H9 (cell line): ENCODE measurements at regions not wholly inside any gene's neighbourhood (a gene's known extent, or its start where the extent isn't known, plus 50 kb on each side); places are given as distances from the start of the nearest gene placed in this dataset.
"Not testable (repeated sequence)": the region's sequence is repeated elsewhere in the genome, so short reads cannot be mapped to it uniquely, and the experiment has no call there.

ENCODE experiments used
- DNase-seq: peaks from one replicate; pipeline ENCODE4 v3.0.0-alpha.2; 2017
- H2AFZ ChIP-seq: one replicate; pipeline ENCODE4 v1.6.1; 2013; ENCODE audit warnings: mild to moderate bottlenecking, low read length, control low read depth, moderate library complexity
- H2AK5ac ChIP-seq: 2 replicates; pipeline ENCODE4 v1.6.1; 2013; ENCODE audit warnings: low read length, control low read depth, mixed read lengths; ENCODE audit not compliant: insufficient read length
- H2BK120ac ChIP-seq: one replicate; pipeline ENCODE4 v1.6.1; 2013; ENCODE audit warnings: low read depth, mild to moderate bottlenecking, low read length, control low read depth, inconsistent platforms; ENCODE audit not compliant: poor library complexity, severe bottlenecking
- H2BK12ac ChIP-seq: 2 replicates; pipeline ENCODE4 v1.6.1; 2013; ENCODE audit warnings: low read length, control low read depth, mixed read lengths, low read depth; ENCODE audit not compliant: insufficient read length
- H2BK15ac ChIP-seq: 2 replicates; pipeline ENCODE4 v1.6.1; 2013; ENCODE audit warnings: low read depth, low read length, control low read depth
- H2BK20ac ChIP-seq: one replicate; pipeline ENCODE4 v1.6.1; 2013; ENCODE audit warnings: low read depth, mild to moderate bottlenecking, low read length, control low read depth, inconsistent platforms; ENCODE audit not compliant: poor library complexity, severe bottlenecking
- H2BK5ac ChIP-seq: 2 replicates; pipeline ENCODE4 v1.6.1; 2013; ENCODE audit warnings: low read length, control low read depth, mixed read lengths; ENCODE audit not compliant: insufficient read length
- H3K14ac ChIP-seq: 2 replicates; pipeline ENCODE4 v1.6.1; 2013; ENCODE audit warnings: low read length, control low read depth; ENCODE audit not compliant: insufficient read depth
- H3K18ac ChIP-seq: 2 replicates; pipeline ENCODE4 v1.6.1; 2013; ENCODE audit warnings: low read depth, mild to moderate bottlenecking, mixed read lengths, low read length, control low read depth; ENCODE audit not compliant: insufficient read length
- H3K23ac ChIP-seq: 2 replicates; pipeline ENCODE4 v1.6.1; 2013; ENCODE audit warnings: low read length, control low read depth, mixed read lengths, low read depth; ENCODE audit not compliant: insufficient read length
- H3K23me2 ChIP-seq: 2 replicates; pipeline ENCODE4 v1.6.1; 2013; ENCODE audit warnings: low read depth, mild to moderate bottlenecking, mixed read lengths, low read length, control low read depth; ENCODE audit not compliant: insufficient read length, poor library complexity, severe bottlenecking
- H3K27ac ChIP-seq: 2 replicates; pipeline ENCODE4 v1.5.1; 2013; ENCODE audit warnings: low read length, control low read depth, mixed read lengths, low read depth; ENCODE audit not compliant: insufficient read length
- H3K27me3 ChIP-seq: 2 replicates; pipeline ENCODE4 v1.6.1; 2013; ENCODE audit warnings: low read length, control low read depth, inconsistent platforms; ENCODE audit not compliant: insufficient read depth
- H3K4ac ChIP-seq: 2 replicates; pipeline ENCODE4 v1.6.1; 2013; ENCODE audit warnings: low read depth, mild to moderate bottlenecking, control low read depth, inconsistent platforms, low read length, moderate library complexity
- H3K4me1 ChIP-seq: 2 replicates; pipeline ENCODE4 v1.6.1; 2013; ENCODE audit warnings: low read length, control low read depth, inconsistent platforms; ENCODE audit not compliant: insufficient read depth
- H3K4me2 ChIP-seq: 2 replicates; pipeline ENCODE4 v1.6.1; 2013; ENCODE audit warnings: low read length, control low read depth, mixed read lengths; ENCODE audit not compliant: insufficient read length, insufficient read depth
- H3K56ac ChIP-seq: 2 replicates; pipeline ENCODE4 v1.6.1; 2013; ENCODE audit warnings: low read depth, mild to moderate bottlenecking, mixed read lengths, low read length, control low read depth; ENCODE audit not compliant: insufficient read length
- H3K79me1 ChIP-seq: 2 replicates; pipeline ENCODE4 v1.6.1; 2013; ENCODE audit warnings: low read depth, mild to moderate bottlenecking, moderate library complexity, low read length, control low read depth, inconsistent platforms; ENCODE audit not compliant: insufficient read depth, poor library complexity, severe bottlenecking
- H3K79me2 ChIP-seq: 2 replicates; pipeline ENCODE4 v1.6.1; 2013; ENCODE audit warnings: low read length, control low read depth, inconsistent platforms; ENCODE audit not compliant: insufficient read depth
- H3K9ac ChIP-seq: 2 replicates; pipeline ENCODE4 v1.6.1; 2013; ENCODE audit warnings: low read length, control low read depth, mixed read lengths; ENCODE audit not compliant: insufficient read length; ENCODE audit errors: extremely low read depth
- H3K9me3 ChIP-seq: one replicate; pipeline ENCODE4 v1.6.1; 2013; ENCODE audit warnings: low read depth, low read length, inconsistent platforms; ENCODE audit not compliant: control insufficient read depth
- H3T11ph ChIP-seq: one replicate; pipeline ENCODE4 v1.6.1; 2013; ENCODE audit warnings: mild to moderate bottlenecking, low read length, control low read depth, inconsistent platforms
- H4K20me1 ChIP-seq: one replicate; pipeline ENCODE4 v1.6.1; 2013; ENCODE audit not compliant: control insufficient read depth, insufficient read length, insufficient read depth
- H4K5ac ChIP-seq: 2 replicates; pipeline ENCODE4 v1.6.1; 2013; ENCODE audit warnings: low read depth, mild to moderate bottlenecking, mixed read lengths, low read length, control low read depth; ENCODE audit not compliant: insufficient read length
- H4K8ac ChIP-seq: replicated peaks from 2 replicates; pipeline ENCODE4 v1.6.1; 2013; ENCODE audit warnings: low read length, control low read depth, mixed read lengths, low read depth; ENCODE audit not compliant: insufficient read length
- H4K91ac ChIP-seq: 2 replicates; pipeline ENCODE4 v1.6.1; 2013; ENCODE audit warnings: low read depth, mild to moderate bottlenecking, moderate library complexity, mixed read lengths, low read length, control low read depth; ENCODE audit not compliant: insufficient read length
- H3K27ac Mint-ChIP-seq, 3 experiments: 2 replicates in 2 of 3; 3 replicates in 1 of 3; pipeline ENCODE4 v1.8.0; 2020 to 2021; ENCODE audit warnings: mixed read lengths in 3 of 3, mild to moderate bottlenecking in 1 of 3, moderate library complexity in 1 of 3
- H3K27me3 Mint-ChIP-seq: 2 replicates; pipeline ENCODE4 v1.8.0; 2021; ENCODE audit warnings: low read depth, mild to moderate bottlenecking, moderate library complexity, mixed read lengths
- H3K36me3 Mint-ChIP-seq, 3 experiments: 2 replicates in 2 of 3; 3 replicates in 1 of 3; pipeline ENCODE4 v1.8.0; 2020 to 2021; ENCODE audit warnings: low read depth in 3 of 3, mixed read lengths in 3 of 3; ENCODE audit not compliant: insufficient read depth in 1 of 3
- H3K4me1 Mint-ChIP-seq, 2 experiments: 2 replicates each; pipeline ENCODE4 v1.8.0; 2020; ENCODE audit warnings: mixed read lengths in 2 of 2
- H3K4me3 Mint-ChIP-seq, 2 experiments: 2 replicates in 1 of 2; 3 replicates in 1 of 2; pipeline ENCODE4 v1.8.0; 2020 to 2021; ENCODE audit warnings: mild to moderate bottlenecking in 2 of 2, mixed read lengths in 2 of 2, moderate library complexity in 1 of 2
- H3K9me3 Mint-ChIP-seq, 2 experiments: 2 replicates in 1 of 2; 3 replicates in 1 of 2; pipeline ENCODE4 v1.8.0; 2020; ENCODE audit warnings: mild to moderate bottlenecking in 2 of 2, mixed read lengths in 2 of 2, moderate library complexity in 1 of 2
- WGBS: extraction: QIAGEN DNeasy Blood & Tissue Kit; methylation state at CpG from one replicate; pipeline ENCODE4 v1.1.7; 2013; ENCODE audit warnings: missing lambda C conversion rate, low lambda C conversion rate, mixed read lengths; ENCODE audit not compliant: insufficient read length; ENCODE audit errors: extremely low coverage; 5-methylcytosine and 5-hydroxymethylcytosine counted together

DNA sequence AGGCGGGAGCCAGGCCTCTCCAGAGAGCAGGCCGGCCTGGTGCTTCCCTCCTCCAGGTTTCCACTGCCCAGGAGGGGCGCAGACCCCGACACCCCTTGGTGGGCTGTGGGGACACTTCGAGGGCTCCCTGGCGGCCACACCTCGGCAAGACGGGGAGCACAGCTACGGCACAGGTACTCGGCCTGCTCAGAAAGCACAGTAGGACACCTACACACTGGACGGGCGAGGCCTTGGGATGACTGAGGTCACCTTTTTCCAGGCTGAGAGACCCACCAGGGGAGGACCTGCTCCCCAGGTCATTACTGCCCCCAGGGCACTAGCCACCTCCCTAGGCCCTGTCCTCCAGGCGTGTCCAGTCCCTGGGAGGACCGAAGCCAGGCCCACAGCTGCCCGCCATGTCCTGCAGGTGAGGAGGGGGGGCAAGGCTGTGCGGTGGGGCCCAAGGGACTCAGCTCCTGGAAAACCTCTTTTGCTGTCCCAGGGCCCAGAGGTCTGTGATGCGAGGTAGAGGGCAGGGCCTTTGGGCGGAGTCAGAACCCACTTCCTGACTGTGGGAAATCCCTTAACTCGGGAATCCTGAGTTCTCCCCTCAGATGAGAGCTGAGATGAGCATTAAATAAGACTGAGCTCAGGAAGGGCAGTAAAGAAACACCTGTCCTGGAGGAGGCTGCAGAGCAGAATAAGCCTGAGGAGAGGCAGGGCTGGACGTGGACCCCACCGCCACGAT is 126.1 kb upstream of the MTLN start:
- H3K9me3 Mint-ChIP-seq, H4K5ac ChIP-seq, H3K9ac ChIP-seq, H2BK5ac ChIP-seq, H3K23me2 ChIP-seq, H2BK15ac ChIP-seq, H3K4me1 Mint-ChIP-seq, H3K27ac Mint-ChIP-seq, H3K4me3 Mint-ChIP-seq, H3K79me1 ChIP-seq, H3K56ac ChIP-seq, H3K4ac ChIP-seq, H3K27ac ChIP-seq, H3K79me2 ChIP-seq, H4K8ac ChIP-seq, H3K36me3 Mint-ChIP-seq, H2AK5ac ChIP-seq, H2BK120ac ChIP-seq, H3K27me3 ChIP-seq, H4K91ac ChIP-seq, H3K23ac ChIP-seq, H3T11ph ChIP-seq, H3K14ac ChIP-seq, H2AFZ ChIP-seq, H3K18ac ChIP-seq, H2BK20ac ChIP-seq, H4K20me1 ChIP-seq, H2BK12ac ChIP-seq, H3K4me1 ChIP-seq, H3K27me3 Mint-ChIP-seq, H3K4me2 ChIP-seq, H3K9me3 ChIP-seq: not testable (repeated sequence)
- DNase-seq: peak; percentile 20
- no CpG with 5 or more reads among the region's 22 CpGs for WGBS

DNA sequence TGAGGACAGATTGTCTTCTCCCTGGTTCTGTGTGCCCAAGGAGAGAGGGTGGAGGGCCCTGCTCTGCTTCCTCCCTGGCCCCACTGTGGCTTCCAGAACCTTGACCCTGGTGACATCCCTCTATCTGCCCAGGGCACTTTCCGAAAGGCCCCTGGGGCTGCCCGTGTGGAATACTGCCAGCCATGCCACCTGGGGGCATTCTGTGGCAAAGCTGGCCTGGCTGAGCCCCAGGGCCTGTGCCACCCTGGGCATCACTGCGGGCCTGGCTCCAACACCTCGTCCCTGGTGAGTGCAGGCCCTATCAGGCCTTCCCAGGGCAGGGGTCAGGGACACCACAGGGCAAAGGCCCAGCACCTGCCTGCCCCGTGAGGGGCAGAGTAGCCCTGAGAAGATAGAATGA is 123.7 kb upstream of the MTLN start:
- not testable (repeated sequence) for H3K36me3 Mint-ChIP-seq, H3K27ac ChIP-seq, H3K14ac ChIP-seq, H2AK5ac ChIP-seq, H4K8ac ChIP-seq, H3K27me3 Mint-ChIP-seq, H2BK20ac ChIP-seq, H3K9ac ChIP-seq, H4K20me1 ChIP-seq, H3K27me3 ChIP-seq, H2BK12ac ChIP-seq, H3K27ac Mint-ChIP-seq, H2BK5ac ChIP-seq, H3K9me3 ChIP-seq, H3K4me1 ChIP-seq, H3K9me3 Mint-ChIP-seq, H3K23ac ChIP-seq, H2BK15ac ChIP-seq, H4K91ac ChIP-seq, H3K18ac ChIP-seq, H3K4ac ChIP-seq, H3T11ph ChIP-seq, H3K4me3 Mint-ChIP-seq, H3K79me2 ChIP-seq, H3K23me2 ChIP-seq, H3K4me2 ChIP-seq, H2AFZ ChIP-seq, H4K5ac ChIP-seq, H3K56ac ChIP-seq, H3K4me1 Mint-ChIP-seq, H2BK120ac ChIP-seq, H3K79me1 ChIP-seq
- no CpG with 5 or more reads among the region's 5 CpGs for WGBS
- peak; percentile 0 for DNase-seq
